Thyroid gland (tissue), 4 donors: ENCODE measurements at regions not wholly inside any gene's neighbourhood (a gene's known extent, or its start where the extent isn't known, plus 50 kb on each side); places are given as distances from the start of the nearest gene placed in this dataset.

Source experiments
- POLR2A ChIP-seq, 2 donors: fragments of 450-650 bp; IDR thresholded peaks; one replicate each; pipeline ENCODE4 v1.6.1; 2017; ENCODE audit warnings: antibody characterized with exemption in 2 of 2, mild to moderate bottlenecking in 2 of 2, moderate library complexity in 1 of 2
- TF ChIP-seq, protein P1 (sequence below), 6 experiments: fragments of 200-600 bp in 3 of 6; fragments of 450-650 bp in 3 of 6; sonication (generic) in 3 of 6; IDR thresholded peaks; one replicate each; pipeline ENCODE4 v1.5.1; 2016 to 2019; ENCODE audit warnings: antibody characterized with exemption in 6 of 6, mild to moderate bottlenecking in 2 of 6, inconsistent platforms in 1 of 6, moderate library complexity in 1 of 6

DNA sequence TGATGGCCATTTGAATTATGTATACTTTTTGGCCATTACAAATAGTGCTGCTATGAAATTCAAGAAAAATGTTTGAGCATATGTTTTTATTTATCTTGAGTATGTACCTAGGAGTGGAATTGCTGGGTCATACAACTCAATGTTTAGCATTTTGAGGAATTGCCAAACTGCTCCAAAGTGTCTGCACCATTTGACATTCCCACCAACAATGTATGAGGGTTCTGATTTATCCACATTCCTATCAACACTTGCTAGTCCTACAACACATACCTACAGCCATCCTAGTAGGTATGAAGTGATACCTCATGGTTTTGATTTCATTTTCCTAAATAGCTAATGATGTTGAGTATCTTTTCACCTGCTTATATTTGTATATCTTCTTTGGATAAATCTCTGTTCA is 165.5 kb downstream of the NOC3L start:
- no peak for TF ChIP-seq POLR2A (IDR thresholded peaks at IDR 0.05)
- TF ChIP-seq, protein P1, sequence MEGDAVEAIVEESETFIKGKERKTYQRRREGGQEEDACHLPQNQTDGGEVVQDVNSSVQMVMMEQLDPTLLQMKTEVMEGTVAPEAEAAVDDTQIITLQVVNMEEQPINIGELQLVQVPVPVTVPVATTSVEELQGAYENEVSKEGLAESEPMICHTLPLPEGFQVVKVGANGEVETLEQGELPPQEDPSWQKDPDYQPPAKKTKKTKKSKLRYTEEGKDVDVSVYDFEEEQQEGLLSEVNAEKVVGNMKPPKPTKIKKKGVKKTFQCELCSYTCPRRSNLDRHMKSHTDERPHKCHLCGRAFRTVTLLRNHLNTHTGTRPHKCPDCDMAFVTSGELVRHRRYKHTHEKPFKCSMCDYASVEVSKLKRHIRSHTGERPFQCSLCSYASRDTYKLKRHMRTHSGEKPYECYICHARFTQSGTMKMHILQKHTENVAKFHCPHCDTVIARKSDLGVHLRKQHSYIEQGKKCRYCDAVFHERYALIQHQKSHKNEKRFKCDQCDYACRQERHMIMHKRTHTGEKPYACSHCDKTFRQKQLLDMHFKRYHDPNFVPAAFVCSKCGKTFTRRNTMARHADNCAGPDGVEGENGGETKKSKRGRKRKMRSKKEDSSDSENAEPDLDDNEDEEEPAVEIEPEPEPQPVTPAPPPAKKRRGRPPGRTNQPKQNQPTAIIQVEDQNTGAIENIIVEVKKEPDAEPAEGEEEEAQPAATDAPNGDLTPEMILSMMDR (IDR thresholded peaks at IDR 0.05), result no peak
